A673 (cell line): ENCODE measurements at regions not wholly inside any gene's neighbourhood (a gene's known extent, or its start where the extent isn't known, plus 50 kb on each side); places are given as distances from the start of the nearest gene placed in this dataset.

Experiments used
- CTCF ChIP-seq: fragments of 300-800, 200-600 bp; sonication (generic); conservative IDR thresholded peaks from 2 replicates; pipeline ENCODE4 v1.5.1; 2017; ENCODE audit warnings: low read depth, mild to moderate bottlenecking, antibody characterized with exemption, low read length, moderate library complexity, mixed read lengths
- EZH2 ChIP-seq: fragments of 200-600 bp; sonication (generic); IDR thresholded peaks from 2 replicates; pipeline ENCODE4 v1.6.1; 2017; ENCODE audit warnings: borderline replicate concordance, low read depth, mild to moderate bottlenecking, mixed read lengths, antibody characterized with exemption, low read length; ENCODE audit not compliant: poor library complexity, severe bottlenecking

- no peak for TF ChIP-seq CTCF
- TF ChIP-seq EZH2, result no peak
Observed at GRCh38 chr11:55474321-55474720, 79.9 kb upstream of the OR4C15 start.
